MM.1S (cell line): ENCODE measurements at regions not wholly inside any gene's neighbourhood (a gene's known extent, or its start where the extent isn't known, plus 50 kb on each side); places are given as distances from the start of the nearest gene placed in this dataset.

ENCODE experiments used
- CTCF ChIP-seq: fragments of 300-600 bp; sonication (generic); IDR thresholded peaks from 2 replicates; pipeline ENCODE4 v1.5.1; 2016; ENCODE audit warnings: antibody characterized with exemption, low read length, mixed read lengths
- EZH2 ChIP-seq: fragments of 300-600 bp; sonication (generic); optimal IDR thresholded peaks from 2 replicates; pipeline ENCODE3; 2017; ENCODE audit warnings: low read depth, mild to moderate bottlenecking, antibody characterized with exemption, low read length, mixed read lengths

- TF ChIP-seq EZH2: no peak
- TF ChIP-seq CTCF: no peak
These were observed 154.1 kb downstream of the CTTN start for GRCh38 chr11:70552167-70553150.
